ENCODE measurements at regions not wholly inside any gene's neighbourhood (a gene's known extent, or its start where the extent isn't known, plus 50 kb on each side); places are given as distances from the start of the nearest gene placed in this dataset.

DNA sequence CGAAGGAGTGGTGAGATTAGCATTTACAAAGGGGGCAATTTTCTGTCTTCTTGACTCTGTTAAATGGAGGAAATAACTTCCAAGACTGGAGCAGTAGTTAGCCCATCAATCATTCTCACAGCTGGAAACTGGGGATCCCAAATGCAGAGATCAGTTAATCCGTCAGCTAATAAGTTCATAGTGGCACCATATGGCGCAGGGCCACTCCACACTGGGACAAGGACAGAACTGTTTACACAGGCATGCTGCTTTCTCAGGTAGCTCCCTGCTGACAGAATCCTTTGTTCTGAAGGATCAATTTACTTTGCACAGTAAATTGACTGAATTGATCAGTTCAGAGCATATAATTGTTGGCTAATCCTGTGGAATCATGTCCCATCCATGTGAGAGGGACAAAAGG lies 395.7 kb downstream of the TMEM161B start:
- TF ChIP-seq EZH2 (IDR thresholded peaks at IDR 0.05; ENCODE audit: borderline replicate concordance, insufficient read depth, low read depth, low read length, poor library complexity, severe bottlenecking) = no peak
- TF ChIP-seq CTCF (IDR thresholded peaks at IDR 0.05) = no peak
- Mint-ChIP-seq H3K27ac (no peak overlapping the region), H3K4me3 (no peak overlapping the region), H3K4me1 (no peaks in the 10 kb centered on the region), H3K9me3 (ENCODE audit: insufficient read depth) (no peaks in the 10 kb centered on the region), H3K27me3 (no peaks in the 10 kb centered on the region)
- 100% methylated on average over 2 of the region's 3 CpGs for WGBS (ENCODE audit: insufficient coverage)
- no peaks in the 10 kb centered on the region for H3K4me1 ChIP-seq (ENCODE audit: control insufficient read depth in 2 of 2, insufficient read depth in 2 of 2, low read length in 2 of 2)
- no peaks in the 10 kb centered on the region for H3K9me3 ChIP-seq (ENCODE audit: control extremely low read depth in 1 of 3, control insufficient read depth in 2 of 3, insufficient read depth in 1 of 3, low read length in 2 of 3)
- no peaks in the 10 kb centered on the region for H3K36me3 ChIP-seq (replicated peaks in 1 of 2; ENCODE audit: control extremely low read depth in 1 of 2, control insufficient read depth in 1 of 2, extremely low read depth in 1 of 2, insufficient read depth in 2 of 2, low read length in 1 of 2)
- H3K4me3 ChIP-seq (ENCODE audit: control extremely low read depth in 1 of 5, extremely low read depth in 1 of 5, insufficient read depth in 1 of 5, low read depth in 2 of 5, low read length in 4 of 5) = no peak overlapping the region
- H4K20me1 ChIP-seq (ENCODE audit: control insufficient read depth, insufficient read depth, low read length, poor library complexity, severe bottlenecking) = no peaks in the 10 kb centered on the region
- no peak for ATAC-seq (ENCODE audit: low read depth)
- intact Hi-C loops (cut with micrococcal nuclease) = no loop called here
- H3K4me2 ChIP-seq (replicated peaks; ENCODE audit: low read depth, low read length, poor library complexity, severe bottlenecking) = no peak overlapping the region
- H3K27ac ChIP-seq (ENCODE audit: low read length in 2 of 2) = no peak overlapping the region
- H3K27me3 ChIP-seq (replicated peaks in 1 of 4; ENCODE audit: control extremely low read depth in 1 of 4, control insufficient read depth in 3 of 4, insufficient read depth in 4 of 4, low read length in 3 of 4) = no peaks in the 10 kb centered on the region
- CTCF ChIA-PET = no interaction called here
- no peak overlapping the region for H2AFZ ChIP-seq (ENCODE audit: insufficient read depth, low read depth, low read length, poor library complexity, severe bottlenecking)
- H3K79me2 ChIP-seq (ENCODE audit: control insufficient read depth, insufficient read depth, low read length) = no peaks in the 10 kb centered on the region
- H3K9ac ChIP-seq (ENCODE audit: low read length) = no peak overlapping the region
- POLR2A ChIA-PET = no interaction called here
- DNase-seq = no peak

GRCh38 chr5:87868792-87869191 lies 399.9 kb downstream of the TMEM161B start:
- ChIA-PET CTCF (no interaction called here), POLR2A (no interaction called here)
- H3K4me1 Mint-ChIP-seq = no peaks in the 10 kb centered on the region
- H3K9me3 ChIP-seq (ENCODE audit: control extremely low read depth in 1 of 3, control insufficient read depth in 2 of 3, insufficient read depth in 1 of 3, low read length in 2 of 3) = no peaks in the 10 kb centered on the region
- ATAC-seq (ENCODE audit: low read depth) = no peak
- no peaks in the 10 kb centered on the region for H3K9me3 Mint-ChIP-seq (ENCODE audit: insufficient read depth)
- no CpG with 5 or more reads among the region's 1 CpG for WGBS (ENCODE audit: insufficient coverage)
- H3K27me3 Mint-ChIP-seq = no peaks in the 10 kb centered on the region
- H3K27ac Mint-ChIP-seq = no peak overlapping the region
- intact Hi-C loops (cut with micrococcal nuclease) = no loop called here
- H3K79me2 ChIP-seq (ENCODE audit: control insufficient read depth, insufficient read depth, low read length) = no peaks in the 10 kb centered on the region
- no peak overlapping the region for H3K4me3 ChIP-seq (ENCODE audit: control extremely low read depth in 1 of 5, extremely low read depth in 1 of 5, insufficient read depth in 1 of 5, low read depth in 2 of 5, low read length in 4 of 5)
- no peak overlapping the region for H3K4me3 Mint-ChIP-seq
- no peaks in the 10 kb centered on the region for H3K27me3 ChIP-seq (replicated peaks in 1 of 4; ENCODE audit: control extremely low read depth in 1 of 4, control insufficient read depth in 3 of 4, insufficient read depth in 4 of 4, low read length in 3 of 4)
- no peak for DNase-seq
- no peak for TF ChIP-seq CTCF (IDR thresholded peaks at IDR 0.05)
- TF ChIP-seq EZH2 (IDR thresholded peaks at IDR 0.05; ENCODE audit: borderline replicate concordance, insufficient read depth, low read depth, low read length, poor library complexity, severe bottlenecking) = no peak
- H3K36me3 ChIP-seq (replicated peaks in 1 of 2; ENCODE audit: control extremely low read depth in 1 of 2, control insufficient read depth in 1 of 2, extremely low read depth in 1 of 2, insufficient read depth in 2 of 2, low read length in 1 of 2) = no peaks in the 10 kb centered on the region
- H3K27ac ChIP-seq (ENCODE audit: low read length in 2 of 2) = no peak overlapping the region
- no peak overlapping the region for H3K4me2 ChIP-seq (replicated peaks; ENCODE audit: low read depth, low read length, poor library complexity, severe bottlenecking)
- H3K9ac ChIP-seq (ENCODE audit: low read length) = no peak overlapping the region
- H2AFZ ChIP-seq (ENCODE audit: insufficient read depth, low read depth, low read length, poor library complexity, severe bottlenecking) = no peak overlapping the region
- no peaks in the 10 kb centered on the region for H3K4me1 ChIP-seq (ENCODE audit: control insufficient read depth in 2 of 2, insufficient read depth in 2 of 2, low read length in 2 of 2)
- no peaks in the 10 kb centered on the region for H4K20me1 ChIP-seq (ENCODE audit: control insufficient read depth, insufficient read depth, low read length, poor library complexity, severe bottlenecking)

All from B cell (primary cell).